Effector memory CD4-positive, alpha-beta T cell (primary cell): ENCODE measurements at regions not wholly inside any gene's neighbourhood (a gene's known extent, or its start where the extent isn't known, plus 50 kb on each side); places are given as distances from the start of the nearest gene placed in this dataset.

Experiments used
- DNase-seq, 3 donors: peaks; one replicate each; pipeline ENCODE4 v3.0.0-alpha.2; 2020
- H3K27ac ChIP-seq: 2 replicates; pipeline ENCODE4 v1.7.0; 2013; ENCODE audit warnings: mild to moderate bottlenecking, low read length, moderate library complexity; ENCODE audit not compliant: insufficient read depth, poor library complexity, severe bottlenecking
- H3K27me3 ChIP-seq: replicated peaks from 2 replicates; pipeline ENCODE4 v1.7.0; 2013; ENCODE audit warnings: mild to moderate bottlenecking, low read length; ENCODE audit not compliant: insufficient read depth, control insufficient read depth, poor library complexity, severe bottlenecking
- H3K36me3 ChIP-seq: 2 replicates; pipeline ENCODE4 v1.7.0; 2013; ENCODE audit warnings: mild to moderate bottlenecking, low read length, moderate library complexity; ENCODE audit not compliant: control insufficient read depth, insufficient read depth
- H3K4me1 ChIP-seq: 2 replicates; pipeline ENCODE4 v1.7.0; 2013; ENCODE audit warnings: low read length, mild to moderate bottlenecking; ENCODE audit not compliant: control insufficient read depth, insufficient read depth, poor library complexity, severe bottlenecking
- H3K4me3 ChIP-seq: 2 replicates; pipeline ENCODE4 v1.7.0; 2013; ENCODE audit warnings: low read length, low read depth, mild to moderate bottlenecking; ENCODE audit not compliant: insufficient read depth, poor library complexity, severe bottlenecking
- H3K9me3 ChIP-seq: 2 replicates; pipeline ENCODE4 v1.7.0; 2013; ENCODE audit warnings: mild to moderate bottlenecking, low read length, moderate library complexity; ENCODE audit not compliant: control insufficient read depth

GRCh38 chr11:80542704-80543103 is 1101.9 kb upstream of the TENM4 start:
- Histone ChIP-seq H3K27ac (no peak overlapping the region), H3K9me3 (peaks cover 3% of the 10 kb centered on the region), H3K4me3 (no peak overlapping the region), H3K4me1 (no peaks in the 10 kb centered on the region), H3K36me3 (no peaks in the 10 kb centered on the region), H3K27me3 (no peaks in the 10 kb centered on the region)
- no peak for DNase-seq

- H3K27ac ChIP-seq: no peak overlapping the region
- no peaks in the 10 kb centered on the region for H3K9me3 ChIP-seq
- DNase-seq: no peak
- H3K4me3 ChIP-seq: no peak overlapping the region
- no peaks in the 10 kb centered on the region for H3K4me1 ChIP-seq
- no peaks in the 10 kb centered on the region for H3K36me3 ChIP-seq
- no peaks in the 10 kb centered on the region for H3K27me3 ChIP-seq
These were observed 1097.2 kb upstream of the TENM4 start for GRCh38 chr11:80538040-80538439.

GRCh38 chr11:80533463-80533862 is 1092.6 kb upstream of the TENM4 start:
- no peak for DNase-seq
- Histone ChIP-seq H3K9me3 (no peaks in the 10 kb centered on the region), H3K27ac (no peak overlapping the region), H3K27me3 (no peaks in the 10 kb centered on the region), H3K4me1 (no peaks in the 10 kb centered on the region), H3K36me3 (no peaks in the 10 kb centered on the region), H3K4me3 (no peak overlapping the region)

- Histone ChIP-seq H3K27me3 (no peaks in the 10 kb centered on the region), H3K4me1 (no peaks in the 10 kb centered on the region), H3K36me3 (no peaks in the 10 kb centered on the region), H3K9me3 (no peaks in the 10 kb centered on the region), H3K4me3 (no peak overlapping the region), H3K27ac (no peak overlapping the region)
- no peak for DNase-seq
These were observed 1091.9 kb upstream of the TENM4 start for GRCh38 chr11:80532633-80533232.

- no peaks in the 10 kb centered on the region for H3K9me3 ChIP-seq
- H3K4me3 ChIP-seq: no peak overlapping the region
- no peak overlapping the region for H3K27ac ChIP-seq
- no peaks in the 10 kb centered on the region for H3K36me3 ChIP-seq
- DNase-seq: no peak
- no peaks in the 10 kb centered on the region for H3K27me3 ChIP-seq
- no peaks in the 10 kb centered on the region for H3K4me1 ChIP-seq
These were observed 1088.9 kb upstream of the TENM4 start for GRCh38 chr11:80529726-80530125.

GRCh38 chr11:80525663-80526405 is 1085.0 kb upstream of the TENM4 start:
- H3K9me3 ChIP-seq: no peaks in the 10 kb centered on the region
- DNase-seq: no peak
- no peak overlapping the region for H3K27ac ChIP-seq
- no peaks in the 10 kb centered on the region for H3K4me1 ChIP-seq
- H3K27me3 ChIP-seq: no peaks in the 10 kb centered on the region
- no peaks in the 10 kb centered on the region for H3K36me3 ChIP-seq
- H3K4me3 ChIP-seq: no peak overlapping the region

- no peaks in the 10 kb centered on the region for H3K36me3 ChIP-seq
- H3K27ac ChIP-seq: no peak overlapping the region
- no peaks in the 10 kb centered on the region for H3K27me3 ChIP-seq
- no peak for DNase-seq
- no peaks in the 10 kb centered on the region for H3K9me3 ChIP-seq
- no peak overlapping the region for H3K4me3 ChIP-seq
- H3K4me1 ChIP-seq: no peaks in the 10 kb centered on the region
These were observed 1083.5 kb upstream of the TENM4 start for GRCh38 chr11:80524349-80524748.

GRCh38 chr11:80523057-80523456 is 1082.2 kb upstream of the TENM4 start:
- no peak overlapping the region for H3K27ac ChIP-seq
- H3K4me3 ChIP-seq: no peak overlapping the region
- no peak for DNase-seq
- no peaks in the 10 kb centered on the region for H3K4me1 ChIP-seq
- H3K9me3 ChIP-seq: no peaks in the 10 kb centered on the region
- no peaks in the 10 kb centered on the region for H3K27me3 ChIP-seq
- no peaks in the 10 kb centered on the region for H3K36me3 ChIP-seq

GRCh38 chr11:80521592-80521991 is 1080.8 kb upstream of the TENM4 start:
- no peaks in the 10 kb centered on the region for H3K36me3 ChIP-seq
- no peak overlapping the region for H3K27ac ChIP-seq
- no peaks in the 10 kb centered on the region for H3K9me3 ChIP-seq
- no peak for DNase-seq
- H3K4me1 ChIP-seq: no peaks in the 10 kb centered on the region
- no peaks in the 10 kb centered on the region for H3K27me3 ChIP-seq
- no peak overlapping the region for H3K4me3 ChIP-seq

- Histone ChIP-seq H3K27ac (no peak overlapping the region), H3K4me3 (no peak overlapping the region), H3K4me1 (no peaks in the 10 kb centered on the region), H3K27me3 (no peaks in the 10 kb centered on the region), H3K36me3 (no peaks in the 10 kb centered on the region), H3K9me3 (no peaks in the 10 kb centered on the region)
- no peak for DNase-seq
These were observed 1079.7 kb upstream of the TENM4 start for GRCh38 chr11:80520507-80520887.
